ENCODE measurements at regions not wholly inside any gene's neighbourhood (a gene's known extent, or its start where the extent isn't known, plus 50 kb on each side); places are given as distances from the start of the nearest gene placed in this dataset.

GRCh38 chr11:81089242-81089641, 1644.4 kb downstream of the FAM181B start:
- DNase-seq, result no peak

- DNase-seq, result no peak
These were observed 1639.6 kb upstream of the TENM4 start for GRCh38 chr11:81080476-81080875.

GRCh38 chr11:81072273-81072672, 1631.4 kb upstream of the TENM4 start:
- DNase-seq, result no peak

- DNase-seq, result no peak
These were observed 1630.8 kb upstream of the TENM4 start for GRCh38 chr11:81071606-81072005.

- no peak for DNase-seq
These were observed 1630.1 kb upstream of the TENM4 start for GRCh38 chr11:81070948-81071347.

- no peak for DNase-seq
These were observed 1618.5 kb upstream of the TENM4 start for GRCh38 chr11:81059356-81059755.

- DNase-seq, result no peak
These were observed 1611.7 kb upstream of the TENM4 start for GRCh38 chr11:81052344-81053158.

GRCh38 chr11:81039916-81040524, 1599.2 kb upstream of the TENM4 start:
- no peak for DNase-seq

GRCh38 chr11:81036168-81036870, 1595.5 kb upstream of the TENM4 start:
- DNase-seq, result no peak

GRCh38 chr11:81033779-81034540, 1593.1 kb upstream of the TENM4 start:
- no peak for DNase-seq

- no peak for DNase-seq
These were observed 1592.1 kb upstream of the TENM4 start for GRCh38 chr11:81032906-81033305.

- no peak for DNase-seq
These were observed 1589.4 kb upstream of the TENM4 start for GRCh38 chr11:81030186-81030585.

- DNase-seq, result no peak
These were observed 1585.2 kb upstream of the TENM4 start for GRCh38 chr11:81026032-81026431.

GRCh38 chr11:81022057-81022456, 1581.2 kb upstream of the TENM4 start:
- no peak for DNase-seq

- no peak for DNase-seq
These were observed 1569.8 kb upstream of the TENM4 start for GRCh38 chr11:81010631-81011030.

- no peak for DNase-seq
These were observed 1566.2 kb upstream of the TENM4 start for GRCh38 chr11:81007046-81007445.

GRCh38 chr11:81005595-81005994, 1564.8 kb upstream of the TENM4 start:
- DNase-seq, result no peak

- no peak for DNase-seq
These were observed 1563.7 kb upstream of the TENM4 start for GRCh38 chr11:81004576-81004975.

GRCh38 chr11:81002374-81002773, 1561.5 kb upstream of the TENM4 start:
- DNase-seq, result no peak

- DNase-seq, result no peak
These were observed 1559.9 kb upstream of the TENM4 start for GRCh38 chr11:81000735-81001134.

GRCh38 chr11:81000334-81000733, 1559.5 kb upstream of the TENM4 start:
- DNase-seq, result no peak

- no peak for DNase-seq
These were observed 1554.7 kb upstream of the TENM4 start for GRCh38 chr11:80995523-80995922.

- DNase-seq, result no peak
These were observed 1552.7 kb upstream of the TENM4 start for GRCh38 chr11:80993536-80993935.

All from NCI-H526 treated with DMSO at 0.1 percent for 48 hours (cell line).